Upper lobe of right lung (tissue), 1 donor: ENCODE measurements at regions not wholly inside any gene's neighbourhood (a gene's known extent, or its start where the extent isn't known, plus 50 kb on each side); places are given as distances from the start of the nearest gene placed in this dataset.
A peak's percentile ranks its signal among the peaks of the same experiment; 100 is the strongest.

ENCODE experiments used
- ATAC-seq: fragments of 200-7000 bp; cut with Tn5 transposase; one replicate; pipeline ENCODE4 v1.9.1; 2020; ENCODE audit warnings: mild to moderate bottlenecking, moderate library complexity
- DNase-seq: peaks from one replicate; pipeline ENCODE4 v3.0.0-alpha.2; 2020
- H3K27ac ChIP-seq: fragments of 200-600 bp; one replicate; pipeline ENCODE4 v1.8.0; 2022
- H3K27me3 ChIP-seq: fragments of 200-600 bp; one replicate; pipeline ENCODE4 v1.8.0; 2022; ENCODE audit warnings: mild to moderate bottlenecking
- H3K36me3 ChIP-seq: fragments of 200-600 bp; one replicate; pipeline ENCODE4 v1.8.0; 2022
- H3K4me1 ChIP-seq: fragments of 200-600 bp; one replicate; pipeline ENCODE4 v1.8.0; 2022
- H3K4me3 ChIP-seq: fragments of 200-600 bp; one replicate; pipeline ENCODE4 v1.8.0; 2022; ENCODE audit warnings: mild to moderate bottlenecking
- H3K9me3 ChIP-seq: fragments of 200-600 bp; one replicate; pipeline ENCODE4 v1.8.0; 2022
- CTCF ChIP-seq: fragments of 200-600 bp; IDR thresholded peaks from one replicate; pipeline ENCODE4 v1.8.0; 2022; ENCODE audit warnings: antibody characterized with exemption
- intact Hi-C: fragments of 100-400 bp; cut with DNase I; formaldehyde crosslinking; loops from one replicate; pipeline ENCODE4 v1.11.0; 2022
- donor health status: DM: no; HTN: yes; CAD: no; lungs with severe emphysema.

- DNase-seq (no peak), ATAC-seq (no peak)
- H3K36me3 ChIP-seq = no peaks in the 10 kb centered on the region
- intact Hi-C loops = no loop called here
- no peaks in the 10 kb centered on the region for H3K9me3 ChIP-seq
- H3K27me3 ChIP-seq = no peaks in the 10 kb centered on the region
- no peak overlapping the region for H3K4me3 ChIP-seq
- no peaks in the 10 kb centered on the region for H3K4me1 ChIP-seq
- no peak for TF ChIP-seq CTCF
- no peak overlapping the region for H3K27ac ChIP-seq
Measured at GRCh38 chr6:169406804-169407203, 153.2 kb upstream of the THBS2 start.

GRCh38 chr6:169406034-169406433 lies 152.4 kb upstream of the THBS2 start:
- ATAC-seq = no peak
- no peak overlapping the region for H3K27ac ChIP-seq

GRCh38 chr6:169404828-169405227 lies 151.2 kb upstream of the THBS2 start:
- Histone ChIP-seq H3K4me3 (no peak overlapping the region), H3K4me1 (no peaks in the 10 kb centered on the region), H3K27ac (no peak overlapping the region), H3K9me3 (no peaks in the 10 kb centered on the region), H3K27me3 (no peaks in the 10 kb centered on the region), H3K36me3 (no peaks in the 10 kb centered on the region)
- intact Hi-C loops = no loop called here
- TF ChIP-seq CTCF = no peak
- ATAC-seq = no peak
- no peak for DNase-seq

More at GRCh38 chr6:169406034-169406433, 152.4 kb upstream of the THBS2 start:
- Histone ChIP-seq H3K4me3 (no peak overlapping the region), H3K36me3 (no peaks in the 10 kb centered on the region), H3K27me3 (no peaks in the 10 kb centered on the region), H3K9me3 (no peaks in the 10 kb centered on the region), H3K4me1 (no peaks in the 10 kb centered on the region)
- DNase-seq = no peak
- intact Hi-C loops = no loop called here
- TF ChIP-seq CTCF = no peak

GRCh38 chr6:169398342-169399105 lies 144.9 kb upstream of the THBS2 start:
- intact Hi-C loops = no loop called here
- Histone ChIP-seq H3K4me3 (no peak overlapping the region), H3K27ac (no peak overlapping the region), H3K9me3 (no peaks in the 10 kb centered on the region), H3K27me3 (no peaks in the 10 kb centered on the region), H3K36me3 (no peaks in the 10 kb centered on the region), H3K4me1 (no peaks in the 10 kb centered on the region)
- no peak for TF ChIP-seq CTCF
- ATAC-seq (no peak), DNase-seq (no peak)

GRCh38 chr6:169397684-169398083 lies 144.0 kb upstream of the THBS2 start:
- TF ChIP-seq CTCF = no peak
- Histone ChIP-seq H3K27me3 (no peaks in the 10 kb centered on the region), H3K9me3 (no peaks in the 10 kb centered on the region), H3K4me1 (no peaks in the 10 kb centered on the region), H3K27ac (no peak overlapping the region), H3K36me3 (no peaks in the 10 kb centered on the region), H3K4me3 (no peak overlapping the region)
- ATAC-seq (no peak), DNase-seq (peak; percentile 36)
- intact Hi-C loops = no loop called here
